ENCODE measurements at regions not wholly inside any gene's neighbourhood (a gene's known extent, or its start where the extent isn't known, plus 50 kb on each side); places are given as distances from the start of the nearest gene placed in this dataset.

- no peak for DNase-seq
Measured at GRCh38 chr3:59115364-59116232, 65.8 kb upstream of the CFAP20DC start.

GRCh38 chr3:59107856-59108815 lies 58.3 kb upstream of the CFAP20DC start:
- DNase-seq, result peak; percentile 13

GRCh38 chr3:59106085-59106648 lies 56.3 kb upstream of the CFAP20DC start:
- DNase-seq, result no peak

- no peak for DNase-seq
Measured at GRCh38 chr3:59103552-59103951, 53.7 kb upstream of the CFAP20DC start.

GRCh38 chr3:59101231-59101736 lies 51.5 kb upstream of the CFAP20DC start:
- DNase-seq, result no peak
